ENCODE measurements at regions not wholly inside any gene's neighbourhood (a gene's known extent, or its start where the extent isn't known, plus 50 kb on each side); places are given as distances from the start of the nearest gene placed in this dataset.
"Not testable (repeated sequence)": the region's sequence is repeated elsewhere in the genome, so short reads cannot be mapped to it uniquely, and the experiment has no call there.

- intact Hi-C loops (cut with DNase I): no loop called here
- peaks cover 0 to 10% (median 0%) of the 10 kb centered on the region in 11 donors for H3K9me3 ChIP-seq
- 57 to 60% methylated on average over 3 of the region's 3 CpGs for WGBS, 2 donors
- ATAC-seq (no peak), DNase-seq (no peak)
- no peaks in the 10 kb centered on the region for H3K36me3 ChIP-seq
- H3K27me3 ChIP-seq: no peaks in the 10 kb centered on the region
- no peaks in the 10 kb centered on the region for H3K4me1 ChIP-seq
- H3K4me3 ChIP-seq: no peak overlapping the region
- no peak overlapping the region for H3K27ac ChIP-seq
- no peak for TF ChIP-seq CTCF (IDR thresholded peaks at IDR 0.05)
These were observed 212.4 kb upstream of the NPSR1 start for GRCh38 chr7:34445653-34446052.

- intact Hi-C loops (cut with DNase I); H3K4me3 ChIP-seq; DNase-seq; H3K27ac ChIP-seq; H3K9me3 ChIP-seq; H3K4me1 ChIP-seq; H3K27me3 ChIP-seq; H3K36me3 ChIP-seq; ATAC-seq: not testable (repeated sequence)
- WGBS, 2 donors: 85 to 96% methylated on average over 2 of the region's 2 CpGs
These were observed 209.5 kb upstream of the NPSR1 start for GRCh38 chr7:34448531-34448930.

- no peaks in the 10 kb centered on the region for H3K36me3 ChIP-seq
- TF ChIP-seq CTCF (IDR thresholded peaks at IDR 0.05): no peak
- peaks cover 0 to 10% (median 0%) of the 10 kb centered on the region in 11 donors for H3K9me3 ChIP-seq
- H3K27ac ChIP-seq: no peak overlapping the region
- no peaks in the 10 kb centered on the region for H3K27me3 ChIP-seq
- H3K4me3 ChIP-seq: no peak overlapping the region
- intact Hi-C loops (cut with DNase I): no loop called here
- H3K4me1 ChIP-seq: no peaks in the 10 kb centered on the region
- whole genome bisulfite sequencing, 2 donors: 76 to 77% methylated on average over 1 of the region's 1 CpG
- DNase-seq (no peak), ATAC-seq (no peak)
These were observed 208.3 kb upstream of the NPSR1 start for GRCh38 chr7:34449765-34450164.

GRCh38 chr7:34451183-34451582, 206.8 kb upstream of the NPSR1 start:
- intact Hi-C loops (cut with DNase I): no loop called here
- no peaks in the 10 kb centered on the region for H3K27me3 ChIP-seq
- peaks cover 0 to 10% (median 0%) of the 10 kb centered on the region in 11 donors for H3K9me3 ChIP-seq
- 84 to 97% methylated on average over 1 of the region's 1 CpG for WGBS, 2 donors
- no peak for DNase-seq
- no peak overlapping the region for H3K4me3 ChIP-seq
- no peak for TF ChIP-seq CTCF (IDR thresholded peaks at IDR 0.05)
- no peaks in the 10 kb centered on the region for H3K4me1 ChIP-seq
- no peaks in the 10 kb centered on the region for H3K36me3 ChIP-seq
- no peak for ATAC-seq
- H3K27ac ChIP-seq: no peak overlapping the region

GRCh38 chr7:34451923-34452322, 206.1 kb upstream of the NPSR1 start:
- H3K4me1 ChIP-seq: no peaks in the 10 kb centered on the region
- no peak for DNase-seq
- TF ChIP-seq CTCF (IDR thresholded peaks at IDR 0.05): no peak
- H3K9me3 ChIP-seq: peaks cover 0 to 10% (median 0%) of the 10 kb centered on the region in 11 donors
- ATAC-seq: no peak
- no peaks in the 10 kb centered on the region for H3K27me3 ChIP-seq
- H3K36me3 ChIP-seq: no peaks in the 10 kb centered on the region
- intact Hi-C loops (cut with DNase I): no loop called here
- no peak overlapping the region for H3K4me3 ChIP-seq
- WGBS, 2 donors: 60 to 64% methylated on average over 3 of the region's 3 CpGs
- H3K27ac ChIP-seq: no peak overlapping the region

All from heart right ventricle (tissue), 16 donors.